DND-41 (cell line): ENCODE measurements at regions not wholly inside any gene's neighbourhood (a gene's known extent, or its start where the extent isn't known, plus 50 kb on each side); places are given as distances from the start of the nearest gene placed in this dataset.

ENCODE experiments used
- ATAC-seq: fragments of 200-7000 bp; cut with Tn5 transposase; 3 replicates; pipeline ENCODE4 v1.9.1; 2021; ENCODE audit warnings: low read depth; ENCODE audit not compliant: insufficient read depth
- DNase-seq: peaks from one replicate; pipeline ENCODE4 v3.0.0-alpha.2; 2020
- H2AFZ ChIP-seq: 2 replicates; pipeline ENCODE4 v1.6.0; 2012; ENCODE audit warnings: low read depth, low read length
- H3K27ac ChIP-seq: 2 replicates; pipeline ENCODE4 v1.5.1; 2012; ENCODE audit warnings: low read length, inconsistent platforms
- H3K27me3 ChIP-seq: fragments of 200-600 bp; sonication (generic); 2 replicates; pipeline ENCODE4 v1.6.0; 2012; ENCODE audit warnings: low read length, mild to moderate bottlenecking, inconsistent platforms; ENCODE audit not compliant: insufficient read depth, poor library complexity
- H3K36me3 ChIP-seq: 2 replicates; pipeline ENCODE4 v1.5.1; 2012; ENCODE audit warnings: low read length, inconsistent platforms; ENCODE audit not compliant: insufficient read depth
- H3K4me1 ChIP-seq: 2 replicates; pipeline ENCODE4 v1.5.1; 2012; ENCODE audit warnings: mild to moderate bottlenecking, low read length; ENCODE audit not compliant: insufficient read depth
- H3K4me2 ChIP-seq: 2 replicates; pipeline ENCODE4 v1.6.0; 2012; ENCODE audit warnings: mild to moderate bottlenecking, moderate library complexity, low read length, inconsistent platforms; ENCODE audit not compliant: insufficient read depth
- H3K4me3 ChIP-seq, 2 experiments: fragments of 200-600 bp in 1 of 2; shearing (Covaris generic) in 1 of 2; 2 replicates each; pipeline ENCODE4 v1.5.1; 2012 to 2016; ENCODE audit warnings: inconsistent platforms in 2 of 2, low read length in 2 of 2, mild to moderate bottlenecking in 2 of 2, low read depth in 1 of 2, moderate library complexity in 1 of 2
- H3K79me2 ChIP-seq: 2 replicates; pipeline ENCODE4 v1.6.0; 2012; ENCODE audit warnings: low read length, inconsistent platforms; ENCODE audit not compliant: insufficient read depth
- H3K9ac ChIP-seq: 2 replicates; pipeline ENCODE4 v1.6.0; 2012; ENCODE audit warnings: low read depth, mild to moderate bottlenecking, inconsistent platforms, low read length, moderate library complexity
- H3K9me3 ChIP-seq: 2 replicates; pipeline ENCODE4 v1.5.1; 2012; ENCODE audit warnings: low read length, moderate library complexity, mild to moderate bottlenecking, inconsistent platforms; ENCODE audit not compliant: insufficient read depth, severe bottlenecking
- H4K20me1 ChIP-seq: 2 replicates; pipeline ENCODE4 v1.6.0; 2012; ENCODE audit warnings: low read length; ENCODE audit not compliant: insufficient read depth
- EZH2 ChIP-seq: IDR thresholded peaks from 3 replicates; pipeline ENCODE4 v1.6.1; 2012; ENCODE audit warnings: borderline replicate concordance, low read depth, mild to moderate bottlenecking, moderate library complexity, low read length, inconsistent platforms; ENCODE audit not compliant: severe bottlenecking
- TF ChIP-seq, protein P1 (sequence below): IDR thresholded peaks from 2 replicates; pipeline ENCODE4 v1.5.1; 2012; ENCODE audit warnings: borderline replicate concordance, low read length, moderate library complexity, mild to moderate bottlenecking; ENCODE audit not compliant: poor library complexity, severe bottlenecking; ENCODE audit errors: extremely low read depth

DNA sequence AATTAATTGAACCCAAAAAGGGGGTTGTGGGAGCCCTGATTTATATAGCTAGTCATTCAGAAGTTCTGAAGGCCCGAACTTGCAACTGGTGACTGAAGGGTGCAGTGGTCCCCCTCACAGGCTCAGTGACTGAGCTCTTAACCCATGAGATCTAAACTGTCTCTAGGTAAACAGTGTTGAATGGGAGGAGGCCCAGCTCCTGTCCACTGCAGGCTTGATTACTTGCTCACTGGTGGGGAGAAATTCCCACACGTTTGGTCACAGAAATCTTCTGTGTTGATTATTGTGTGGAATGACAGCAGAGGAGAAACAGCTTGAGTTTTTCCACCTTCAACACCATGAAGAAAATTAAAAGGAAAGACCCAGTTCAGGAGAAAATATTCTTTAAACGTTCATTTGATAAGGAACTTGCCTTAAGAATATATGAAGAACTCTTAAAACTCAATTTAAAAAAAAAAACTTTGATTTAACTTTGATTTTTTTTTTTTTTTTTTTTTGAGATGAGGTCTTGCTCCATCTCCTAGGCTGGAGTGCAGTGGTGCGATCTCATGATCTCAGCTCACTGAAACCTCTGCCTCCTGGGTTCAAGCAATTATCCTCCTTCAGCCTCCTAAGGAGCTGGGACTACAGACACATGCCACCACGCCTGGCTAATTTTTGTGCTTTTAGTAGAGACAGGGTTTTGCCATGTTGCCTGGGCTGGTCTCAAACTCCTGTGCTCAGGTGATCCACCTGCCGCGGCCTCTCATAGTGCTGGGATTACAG, 249.3 kb downstream of the UQCRFS1 start:
- no peaks in the 10 kb centered on the region for H3K79me2 ChIP-seq
- H4K20me1 ChIP-seq = no peaks in the 10 kb centered on the region
- H3K4me2 ChIP-seq = no peak overlapping the region
- DNase-seq (no peak), ATAC-seq (no peak)
- no peak overlapping the region for H3K9ac ChIP-seq
- H3K27ac ChIP-seq = no peak overlapping the region
- no peak overlapping the region for H2AFZ ChIP-seq
- no peaks in the 10 kb centered on the region for H3K9me3 ChIP-seq
- H3K27me3 ChIP-seq = peaks cover 3% of the 10 kb centered on the region
- H3K4me3 ChIP-seq = no peak overlapping the region
- TF ChIP-seq EZH2 = no peak
- TF ChIP-seq, protein P1, sequence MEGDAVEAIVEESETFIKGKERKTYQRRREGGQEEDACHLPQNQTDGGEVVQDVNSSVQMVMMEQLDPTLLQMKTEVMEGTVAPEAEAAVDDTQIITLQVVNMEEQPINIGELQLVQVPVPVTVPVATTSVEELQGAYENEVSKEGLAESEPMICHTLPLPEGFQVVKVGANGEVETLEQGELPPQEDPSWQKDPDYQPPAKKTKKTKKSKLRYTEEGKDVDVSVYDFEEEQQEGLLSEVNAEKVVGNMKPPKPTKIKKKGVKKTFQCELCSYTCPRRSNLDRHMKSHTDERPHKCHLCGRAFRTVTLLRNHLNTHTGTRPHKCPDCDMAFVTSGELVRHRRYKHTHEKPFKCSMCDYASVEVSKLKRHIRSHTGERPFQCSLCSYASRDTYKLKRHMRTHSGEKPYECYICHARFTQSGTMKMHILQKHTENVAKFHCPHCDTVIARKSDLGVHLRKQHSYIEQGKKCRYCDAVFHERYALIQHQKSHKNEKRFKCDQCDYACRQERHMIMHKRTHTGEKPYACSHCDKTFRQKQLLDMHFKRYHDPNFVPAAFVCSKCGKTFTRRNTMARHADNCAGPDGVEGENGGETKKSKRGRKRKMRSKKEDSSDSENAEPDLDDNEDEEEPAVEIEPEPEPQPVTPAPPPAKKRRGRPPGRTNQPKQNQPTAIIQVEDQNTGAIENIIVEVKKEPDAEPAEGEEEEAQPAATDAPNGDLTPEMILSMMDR = no peak
- H3K4me1 ChIP-seq = no peaks in the 10 kb centered on the region
- no peaks in the 10 kb centered on the region for H3K36me3 ChIP-seq

DNA sequence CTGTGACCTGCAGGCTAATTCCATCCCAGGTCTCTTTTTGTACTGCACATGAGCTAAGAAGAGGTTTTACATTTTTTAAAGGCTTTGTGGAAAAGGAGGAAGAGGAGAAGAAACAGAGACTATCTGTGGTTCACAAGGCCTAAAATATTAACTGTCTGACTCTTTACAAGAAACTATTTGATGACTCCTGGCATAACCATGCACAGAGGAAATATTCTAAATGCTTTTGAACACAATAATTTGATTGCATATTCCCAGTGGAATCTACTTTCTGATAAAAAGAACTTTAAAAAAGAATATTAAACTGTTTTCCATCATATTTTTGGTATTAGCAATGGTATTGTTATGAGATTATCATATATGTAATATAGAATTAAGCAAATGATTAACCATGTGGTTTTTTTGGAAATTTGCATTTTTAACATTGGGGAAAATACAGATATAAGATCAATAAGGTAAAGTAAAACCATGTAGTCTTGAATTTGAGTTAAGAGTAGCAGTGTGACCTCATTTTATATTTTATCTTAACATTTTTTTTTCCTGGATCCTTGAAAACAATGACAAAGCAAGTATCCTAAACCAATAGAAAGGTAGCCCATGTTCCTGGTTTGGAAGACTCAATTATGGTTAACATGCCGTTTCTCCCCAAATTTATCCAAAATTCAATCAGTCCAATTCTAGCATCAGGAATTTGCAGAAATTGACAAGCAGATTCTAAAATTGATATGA, 251.0 kb downstream of the UQCRFS1 start:
- no peaks in the 10 kb centered on the region for H3K4me1 ChIP-seq
- H2AFZ ChIP-seq = no peak overlapping the region
- H3K4me2 ChIP-seq = no peak overlapping the region
- TF ChIP-seq, protein P1 = no peak
- TF ChIP-seq EZH2 = no peak
- H3K9me3 ChIP-seq = no peaks in the 10 kb centered on the region
- DNase-seq (no peak), ATAC-seq (no peak)
- no peaks in the 10 kb centered on the region for H3K36me3 ChIP-seq
- H3K27ac ChIP-seq = no peak overlapping the region
- H4K20me1 ChIP-seq = no peaks in the 10 kb centered on the region
- no peak overlapping the region for H3K9ac ChIP-seq
- H3K79me2 ChIP-seq = no peaks in the 10 kb centered on the region
- H3K4me3 ChIP-seq = no peak overlapping the region
- peaks cover 3% of the 10 kb centered on the region for H3K27me3 ChIP-seq

DNA sequence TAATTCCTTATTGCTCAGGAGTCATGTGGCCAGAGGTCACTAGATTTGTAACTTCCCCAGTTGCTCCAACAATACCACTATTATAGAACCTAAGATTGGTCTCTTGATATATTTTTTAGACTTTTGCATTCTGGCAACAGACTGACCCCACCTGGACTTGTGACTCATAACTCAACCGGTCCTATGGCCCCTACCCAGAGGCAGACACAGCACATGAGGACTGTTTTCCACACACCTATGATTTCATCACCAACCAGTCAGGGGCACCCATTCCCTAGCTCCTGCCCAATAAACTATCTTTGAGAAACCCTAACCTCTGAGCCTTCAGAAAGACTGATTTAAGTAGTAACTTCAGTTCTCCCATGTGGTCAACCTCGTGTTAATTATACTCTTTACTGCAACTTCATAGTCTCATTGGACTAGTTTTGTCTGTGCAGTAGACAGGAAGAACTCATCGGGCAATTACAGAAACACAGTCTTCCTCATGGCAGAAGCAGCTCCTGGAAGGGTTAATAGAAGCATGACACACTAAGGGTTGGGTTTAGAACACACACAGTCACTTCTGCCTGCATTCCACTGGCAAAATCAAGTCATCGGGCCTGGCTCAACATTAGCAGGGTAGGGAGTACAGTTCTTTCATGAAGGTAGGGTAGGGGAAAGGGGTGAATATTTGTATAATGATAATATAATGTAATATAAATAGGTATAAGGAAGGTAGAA, 251.8 kb downstream of the UQCRFS1 start:
- ATAC-seq (no peak), DNase-seq (no peak)
- no peaks in the 10 kb centered on the region for H3K4me1 ChIP-seq
- H3K79me2 ChIP-seq = no peaks in the 10 kb centered on the region
- H3K27me3 ChIP-seq = peaks cover 3% of the 10 kb centered on the region
- H3K9me3 ChIP-seq = no peaks in the 10 kb centered on the region
- H2AFZ ChIP-seq = no peak overlapping the region
- no peak overlapping the region for H3K9ac ChIP-seq
- no peaks in the 10 kb centered on the region for H3K36me3 ChIP-seq
- no peak overlapping the region for H3K4me3 ChIP-seq
- no peak overlapping the region for H3K27ac ChIP-seq
- TF ChIP-seq EZH2 = no peak
- TF ChIP-seq, protein P1 = no peak
- no peaks in the 10 kb centered on the region for H4K20me1 ChIP-seq
- no peak overlapping the region for H3K4me2 ChIP-seq
